Smooth muscle cell (in vitro differentiated cells): ENCODE measurements at regions not wholly inside any gene's neighbourhood (a gene's known extent, or its start where the extent isn't known, plus 50 kb on each side); places are given as distances from the start of the nearest gene placed in this dataset.
"Not testable (repeated sequence)": the region's sequence is repeated elsewhere in the genome, so short reads cannot be mapped to it uniquely, and the experiment has no call there.

ENCODE experiments used
- DNase-seq: peaks from one replicate; lab custom pipeline; 2025; ENCODE audit not compliant: unreplicated experiment; lab: John Stamatoyannopoulos, UW
- H2AFZ ChIP-seq: fragments of 200-600 bp; sonication (generic); 2 replicates; pipeline ENCODE4 v1.6.0; 2016; ENCODE audit warnings: antibody characterized with exemption, low read depth, mild to moderate bottlenecking
- H3F3A ChIP-seq: fragments of 200-600 bp; sonication (generic); 2 replicates; pipeline ENCODE4 v1.6.0; 2017; ENCODE audit warnings: antibody characterized with exemption, low read depth
- H3K27ac ChIP-seq: fragments of 200-600 bp; sonication (generic); 2 replicates; pipeline ENCODE4 v1.5.1; 2016; ENCODE audit warnings: low read depth, mild to moderate bottlenecking
- H3K27me3 ChIP-seq: fragments of 200-600 bp; sonication (generic); 2 replicates; pipeline ENCODE4 v1.6.1; 2016; ENCODE audit warnings: low read depth, mild to moderate bottlenecking
- H3K36me3 ChIP-seq: fragments of 200-600 bp; sonication (generic); 2 replicates; pipeline ENCODE4 v1.5.1; 2016; ENCODE audit warnings: low read depth
- H3K4me1 ChIP-seq: fragments of 200-600 bp; sonication (generic); 2 replicates; pipeline ENCODE4 v1.5.1; 2016; ENCODE audit warnings: low read depth
- H3K4me2 ChIP-seq: fragments of 200-600 bp; sonication (generic); 2 replicates; pipeline ENCODE4 v1.6.0; 2016; ENCODE audit warnings: mild to moderate bottlenecking
- H3K4me3 ChIP-seq: fragments of 200-600 bp; sonication (generic); 2 replicates; pipeline ENCODE4 v1.5.1; 2016; ENCODE audit warnings: mild to moderate bottlenecking
- H3K79me2 ChIP-seq: fragments of 200-600 bp; sonication (generic); 2 replicates; pipeline ENCODE4 v1.6.0; 2016; ENCODE audit warnings: low read depth, mild to moderate bottlenecking
- H3K9ac ChIP-seq: fragments of 200-600 bp; sonication (generic); 2 replicates; pipeline ENCODE4 v1.6.0; 2016; ENCODE audit warnings: low read depth
- H3K9me3 ChIP-seq: fragments of 200-600 bp; sonication (generic); replicated peaks from 2 replicates; pipeline ENCODE4 v1.5.1; 2016; ENCODE audit warnings: low read depth
- H4K20me1 ChIP-seq: fragments of 200-600 bp; sonication (generic); 2 replicates; pipeline ENCODE4 v1.6.0; 2016; ENCODE audit warnings: low read depth
- WGBS: methylation state at CpG from one replicate; pipeline ENCODE4 v1.1.7; 2016; ENCODE audit warnings: low lambda C conversion rate; 5-methylcytosine and 5-hydroxymethylcytosine counted together
- TF ChIP-seq, protein P1 (sequence below): fragments of 200-600 bp; sonication (generic); IDR thresholded peaks from 2 replicates; pipeline ENCODE4 v1.5.1; 2017; ENCODE audit warnings: borderline replicate concordance, mild to moderate bottlenecking, antibody characterized with exemption; ENCODE audit not compliant: insufficient read depth, poor library complexity, severe bottlenecking

DNA sequence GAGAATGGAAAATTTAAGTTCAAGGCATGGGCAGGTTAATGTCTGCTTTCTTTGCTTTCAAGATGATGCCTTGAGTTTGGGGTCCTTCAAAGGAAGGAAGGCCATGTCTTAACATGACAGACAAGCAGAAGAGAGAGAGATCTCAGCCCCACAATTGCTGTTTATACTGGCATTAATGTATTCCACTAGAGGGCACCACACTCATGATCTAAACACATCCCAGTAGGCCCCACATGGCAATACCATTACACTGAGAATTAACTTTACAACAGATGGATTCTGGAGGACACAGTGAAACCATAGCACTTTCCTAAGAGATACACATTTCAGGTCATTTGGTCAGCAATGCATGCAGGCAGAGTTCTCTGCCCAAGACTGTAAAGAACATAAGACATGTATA is 1460.3 kb downstream of the RPIA start:
- not testable (repeated sequence) for H3K27ac ChIP-seq, H3K79me2 ChIP-seq, H3K9me3 ChIP-seq, H3K4me2 ChIP-seq, H3K27me3 ChIP-seq, H2AFZ ChIP-seq, H3K36me3 ChIP-seq, H3F3A ChIP-seq, H3K9ac ChIP-seq, DNase-seq, H3K4me1 ChIP-seq, H4K20me1 ChIP-seq, H3K4me3 ChIP-seq

DNA sequence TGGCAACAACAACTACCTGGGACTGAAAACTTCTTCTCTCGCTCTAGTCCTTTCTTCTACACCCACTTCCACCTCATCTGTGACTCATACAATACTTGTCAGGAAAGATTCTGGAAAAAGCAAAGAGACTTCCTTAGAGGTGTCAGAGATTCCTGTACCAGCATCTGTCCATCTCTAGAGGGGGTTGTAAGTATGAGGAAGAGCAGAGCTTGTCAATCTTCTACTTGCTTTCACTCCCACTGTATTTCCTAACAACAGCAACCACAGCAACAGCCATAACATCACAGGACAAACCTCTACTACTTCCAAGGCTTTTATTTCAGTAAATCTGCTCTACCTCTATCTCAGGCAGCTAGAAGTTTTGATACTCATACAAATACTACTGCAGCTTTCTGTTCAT is 1479.5 kb downstream of the RPIA start:
- not testable (repeated sequence) for H3K79me2 ChIP-seq, H3K4me2 ChIP-seq, H3K4me3 ChIP-seq, H2AFZ ChIP-seq, H3K36me3 ChIP-seq, H4K20me1 ChIP-seq, H3K27ac ChIP-seq, H3K4me1 ChIP-seq, H3K9me3 ChIP-seq, H3K9ac ChIP-seq, H3K27me3 ChIP-seq, DNase-seq, H3F3A ChIP-seq
- WGBS: 57% methylated on average over 1 of the region's 1 CpG

DNA sequence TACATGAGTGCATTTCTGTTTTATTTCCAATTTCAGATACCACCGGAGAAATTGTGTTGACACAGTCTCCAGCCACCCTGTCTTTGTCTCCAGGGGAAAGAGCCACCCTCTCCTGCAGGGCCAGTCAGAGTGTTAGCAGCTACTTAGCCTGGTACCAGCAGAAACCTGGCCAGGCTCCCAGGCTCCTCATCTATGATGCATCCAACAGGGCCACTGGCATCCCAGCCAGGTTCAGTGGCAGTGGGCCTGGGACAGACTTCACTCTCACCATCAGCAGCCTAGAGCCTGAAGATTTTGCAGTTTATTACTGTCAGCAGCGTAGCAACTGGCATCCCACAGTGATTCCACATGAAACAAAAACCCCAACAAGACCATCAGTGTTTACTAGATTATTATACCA is 1481.6 kb downstream of the RPIA start:
- H3K9me3 ChIP-seq, H3K79me2 ChIP-seq, H3K4me3 ChIP-seq, H3K9ac ChIP-seq, H3K36me3 ChIP-seq, H3K27ac ChIP-seq, H2AFZ ChIP-seq, DNase-seq, H3F3A ChIP-seq, H3K4me1 ChIP-seq, H4K20me1 ChIP-seq, H3K27me3 ChIP-seq, H3K4me2 ChIP-seq: not testable (repeated sequence)
- 65% methylated on average over 2 of the region's 2 CpGs for WGBS

DNA sequence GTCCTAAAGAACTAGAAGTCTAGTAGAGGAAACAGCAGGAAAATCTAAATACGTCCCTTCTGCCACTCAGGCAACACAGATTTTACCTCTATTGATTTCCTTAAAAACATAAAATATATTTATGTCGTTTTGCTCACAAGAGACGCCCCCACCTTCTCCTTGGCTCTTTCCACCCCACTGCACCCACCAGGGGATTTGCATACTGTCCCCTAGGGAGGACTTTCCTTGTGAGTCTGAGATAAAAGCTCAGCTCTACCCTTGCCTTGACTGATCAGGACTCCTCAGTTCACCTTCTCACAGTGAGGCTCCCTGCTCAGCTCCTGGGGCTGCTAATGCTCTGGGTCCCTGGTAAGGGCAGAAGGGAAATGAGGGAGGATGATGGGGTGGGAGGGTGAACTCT is 1488.1 kb downstream of the RPIA start:
- 21% methylated on average over 3 of the region's 3 CpGs for WGBS
- H3K4me2 ChIP-seq, H3K9ac ChIP-seq, H3K27me3 ChIP-seq, DNase-seq, H4K20me1 ChIP-seq, H3F3A ChIP-seq, H3K27ac ChIP-seq, H2AFZ ChIP-seq, H3K36me3 ChIP-seq, H3K4me3 ChIP-seq, H3K4me1 ChIP-seq, H3K9me3 ChIP-seq, H3K79me2 ChIP-seq: not testable (repeated sequence)

DNA sequence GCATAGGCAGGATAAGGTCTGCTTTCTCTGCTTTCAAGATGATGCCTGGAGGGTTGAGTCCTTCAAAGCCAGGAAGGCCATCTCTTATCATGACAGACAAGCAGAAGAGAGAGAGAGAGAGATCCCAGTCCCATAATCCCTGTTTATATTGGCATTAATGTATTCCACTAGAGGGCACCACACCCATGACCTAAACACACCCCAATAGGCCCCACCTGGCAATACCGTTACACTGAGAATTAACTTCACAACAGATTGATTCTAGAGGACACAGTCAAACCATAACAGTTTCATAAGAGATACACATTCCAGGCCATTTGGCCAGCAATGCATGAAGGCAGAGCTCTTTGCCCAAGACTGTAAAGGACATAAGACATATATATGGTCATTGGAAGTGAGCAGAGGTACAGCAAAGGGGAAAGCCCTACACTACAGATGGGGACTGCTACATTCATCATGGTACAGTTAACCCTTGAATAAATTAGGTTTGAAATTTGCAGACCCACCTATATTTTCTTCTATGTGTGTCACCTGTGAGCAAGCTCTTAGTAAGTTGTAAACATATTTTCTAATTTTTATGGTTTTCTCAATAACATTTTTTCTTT is 1516.1 kb downstream of the RPIA start:
- Histone ChIP-seq H2AFZ (no peak overlapping the region), H3K79me2 (no peaks in the 10 kb centered on the region), H3K36me3 (no peaks in the 10 kb centered on the region), H3F3A (no peaks in the 10 kb centered on the region), H3K4me3 (no peak overlapping the region), H3K27ac (no peak overlapping the region), H3K27me3 (no peaks in the 10 kb centered on the region), H3K9ac (no peak overlapping the region), H4K20me1 (no peaks in the 10 kb centered on the region), H3K9me3 (no peaks in the 10 kb centered on the region), H3K4me2 (no peak overlapping the region), H3K4me1 (no peaks in the 10 kb centered on the region)
- no peak for DNase-seq
- TF ChIP-seq, protein P1, sequence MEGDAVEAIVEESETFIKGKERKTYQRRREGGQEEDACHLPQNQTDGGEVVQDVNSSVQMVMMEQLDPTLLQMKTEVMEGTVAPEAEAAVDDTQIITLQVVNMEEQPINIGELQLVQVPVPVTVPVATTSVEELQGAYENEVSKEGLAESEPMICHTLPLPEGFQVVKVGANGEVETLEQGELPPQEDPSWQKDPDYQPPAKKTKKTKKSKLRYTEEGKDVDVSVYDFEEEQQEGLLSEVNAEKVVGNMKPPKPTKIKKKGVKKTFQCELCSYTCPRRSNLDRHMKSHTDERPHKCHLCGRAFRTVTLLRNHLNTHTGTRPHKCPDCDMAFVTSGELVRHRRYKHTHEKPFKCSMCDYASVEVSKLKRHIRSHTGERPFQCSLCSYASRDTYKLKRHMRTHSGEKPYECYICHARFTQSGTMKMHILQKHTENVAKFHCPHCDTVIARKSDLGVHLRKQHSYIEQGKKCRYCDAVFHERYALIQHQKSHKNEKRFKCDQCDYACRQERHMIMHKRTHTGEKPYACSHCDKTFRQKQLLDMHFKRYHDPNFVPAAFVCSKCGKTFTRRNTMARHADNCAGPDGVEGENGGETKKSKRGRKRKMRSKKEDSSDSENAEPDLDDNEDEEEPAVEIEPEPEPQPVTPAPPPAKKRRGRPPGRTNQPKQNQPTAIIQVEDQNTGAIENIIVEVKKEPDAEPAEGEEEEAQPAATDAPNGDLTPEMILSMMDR: no peak
- 63% methylated on average over 1 of the region's 1 CpG for WGBS

DNA sequence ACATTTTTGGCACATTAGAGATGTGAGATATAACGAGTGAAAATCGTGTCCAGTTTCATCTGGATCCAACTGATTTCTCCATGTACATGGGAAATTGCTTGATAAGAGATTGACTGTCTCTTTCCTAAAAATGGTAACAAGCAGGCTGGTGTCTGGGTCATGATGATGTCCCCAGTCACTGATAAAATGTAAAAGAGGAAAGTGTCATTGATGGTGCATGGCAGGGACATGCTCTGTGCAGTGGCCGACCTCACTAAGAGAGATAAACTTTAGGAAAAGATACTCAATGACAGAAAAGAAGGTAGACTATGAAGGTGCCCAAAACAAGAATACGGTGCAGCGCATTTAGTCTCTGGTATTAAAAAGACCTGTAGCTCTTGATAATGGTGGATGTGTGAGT is 1517.5 kb downstream of the RPIA start:
- H3K9ac ChIP-seq: no peak overlapping the region
- no peak overlapping the region for H3K4me2 ChIP-seq
- no peaks in the 10 kb centered on the region for H3K9me3 ChIP-seq
- TF ChIP-seq, protein P1: no peak
- no peak for DNase-seq
- no peak overlapping the region for H2AFZ ChIP-seq
- no peaks in the 10 kb centered on the region for H3K79me2 ChIP-seq
- 65% methylated on average over 5 of the region's 5 CpGs for WGBS
- no peaks in the 10 kb centered on the region for H3K27me3 ChIP-seq
- H3K4me1 ChIP-seq: no peaks in the 10 kb centered on the region
- H3K36me3 ChIP-seq: no peaks in the 10 kb centered on the region
- H4K20me1 ChIP-seq: no peaks in the 10 kb centered on the region
- H3F3A ChIP-seq: no peaks in the 10 kb centered on the region
- H3K27ac ChIP-seq: no peak overlapping the region
- H3K4me3 ChIP-seq: no peak overlapping the region
